ENCODE measurements at regions not wholly inside any gene's neighbourhood (a gene's known extent, or its start where the extent isn't known, plus 50 kb on each side); places are given as distances from the start of the nearest gene placed in this dataset.

DNA sequence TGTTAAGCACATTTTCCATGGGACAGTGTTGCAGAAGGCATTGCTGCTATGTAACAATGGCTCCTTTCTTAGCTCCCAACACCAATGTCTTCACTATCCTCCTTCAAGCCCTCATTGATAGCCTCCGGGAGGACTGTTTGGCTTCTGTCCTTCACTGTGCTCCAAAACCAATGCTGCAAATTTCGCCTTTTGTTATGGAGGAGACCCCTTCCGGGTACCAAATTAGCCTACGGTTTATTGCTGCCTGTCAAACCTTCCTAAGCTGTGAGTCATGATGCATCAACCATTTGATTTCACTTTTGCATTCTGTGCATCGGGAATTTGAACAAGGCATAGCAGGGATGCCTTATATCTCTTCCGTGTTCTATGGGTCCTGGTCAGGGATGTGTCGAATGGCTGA lies 432.9 kb downstream of the GATA3 start:
- no peak for TF ChIP-seq GATA2 (IDR thresholded peaks at IDR 0.05; ENCODE audit: low read depth, low read length)
- TF ChIP-seq GATA3 (IDR thresholded peaks at IDR 0.05; ENCODE audit: low read depth, low read length) = no peak

Measured in SH-SY5Y (cell line).